PC-9 (cell line): ENCODE measurements at regions not wholly inside any gene's neighbourhood (a gene's known extent, or its start where the extent isn't known, plus 50 kb on each side); places are given as distances from the start of the nearest gene placed in this dataset.

ENCODE experiments used
- EZH2 ChIP-seq: fragments of 200-600 bp; sonication (generic); IDR thresholded peaks from 2 replicates; pipeline ENCODE4 v1.8.0; 2017; ENCODE audit warnings: antibody characterized with exemption, low read depth
- TF ChIP-seq, protein P1 (sequence below): fragments of 200-600 bp; sonication (generic); conservative IDR thresholded peaks from 2 replicates; pipeline ENCODE4 v1.6.1; 2017; ENCODE audit warnings: mixed run types, antibody characterized with exemption, mild to moderate bottlenecking, moderate library complexity

DNA sequence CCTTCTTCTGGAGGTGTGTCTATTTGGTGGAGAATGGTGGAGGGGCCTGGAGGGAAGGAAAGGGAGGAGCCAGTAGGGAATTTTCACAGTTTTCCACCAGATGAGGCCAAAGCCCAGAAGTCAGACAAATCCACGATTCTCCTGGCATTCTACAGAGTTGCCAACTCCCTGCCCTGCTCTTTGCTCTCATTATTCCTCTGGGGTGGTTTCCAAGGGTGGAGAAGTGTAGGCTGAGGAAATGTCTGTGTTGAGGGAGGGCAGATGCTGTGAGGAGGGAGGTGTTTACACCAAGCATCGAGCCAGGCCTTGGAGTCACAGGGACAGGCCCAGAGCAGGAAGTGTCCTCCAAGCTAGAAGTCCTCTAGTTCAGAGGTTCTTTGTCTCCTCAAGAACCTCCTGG lies 124.1 kb upstream of the LGALSL start:
- TF ChIP-seq, protein P1, sequence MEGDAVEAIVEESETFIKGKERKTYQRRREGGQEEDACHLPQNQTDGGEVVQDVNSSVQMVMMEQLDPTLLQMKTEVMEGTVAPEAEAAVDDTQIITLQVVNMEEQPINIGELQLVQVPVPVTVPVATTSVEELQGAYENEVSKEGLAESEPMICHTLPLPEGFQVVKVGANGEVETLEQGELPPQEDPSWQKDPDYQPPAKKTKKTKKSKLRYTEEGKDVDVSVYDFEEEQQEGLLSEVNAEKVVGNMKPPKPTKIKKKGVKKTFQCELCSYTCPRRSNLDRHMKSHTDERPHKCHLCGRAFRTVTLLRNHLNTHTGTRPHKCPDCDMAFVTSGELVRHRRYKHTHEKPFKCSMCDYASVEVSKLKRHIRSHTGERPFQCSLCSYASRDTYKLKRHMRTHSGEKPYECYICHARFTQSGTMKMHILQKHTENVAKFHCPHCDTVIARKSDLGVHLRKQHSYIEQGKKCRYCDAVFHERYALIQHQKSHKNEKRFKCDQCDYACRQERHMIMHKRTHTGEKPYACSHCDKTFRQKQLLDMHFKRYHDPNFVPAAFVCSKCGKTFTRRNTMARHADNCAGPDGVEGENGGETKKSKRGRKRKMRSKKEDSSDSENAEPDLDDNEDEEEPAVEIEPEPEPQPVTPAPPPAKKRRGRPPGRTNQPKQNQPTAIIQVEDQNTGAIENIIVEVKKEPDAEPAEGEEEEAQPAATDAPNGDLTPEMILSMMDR = no peak
- TF ChIP-seq EZH2 = no peak
